ENCODE measurements at regions not wholly inside any gene's neighbourhood (a gene's known extent, or its start where the extent isn't known, plus 50 kb on each side); places are given as distances from the start of the nearest gene placed in this dataset.

DNA sequence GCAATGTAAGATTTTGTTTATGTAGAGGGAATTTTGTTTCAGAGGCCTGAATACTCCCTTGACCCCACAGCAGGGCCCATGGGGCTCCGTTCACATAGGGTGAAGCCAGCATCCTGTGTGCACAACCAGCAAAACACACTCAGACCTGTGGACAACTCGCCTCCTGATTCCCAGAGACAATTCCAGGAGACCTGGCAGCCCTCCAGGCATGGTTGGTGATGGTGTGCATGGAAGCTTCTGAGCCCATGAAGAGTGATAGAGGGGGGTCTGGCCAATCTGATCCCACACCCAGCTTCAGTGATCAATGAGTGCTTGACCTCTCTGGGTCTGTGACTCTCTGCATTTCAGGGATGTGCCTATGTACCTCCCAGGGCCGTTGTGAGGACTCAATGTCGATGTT lies 91.0 kb upstream of the RAB6C start:
- H3K4me3 ChIP-seq (ENCODE audit: low read depth, low read length) = no peak overlapping the region
- TF ChIP-seq, protein P1, sequence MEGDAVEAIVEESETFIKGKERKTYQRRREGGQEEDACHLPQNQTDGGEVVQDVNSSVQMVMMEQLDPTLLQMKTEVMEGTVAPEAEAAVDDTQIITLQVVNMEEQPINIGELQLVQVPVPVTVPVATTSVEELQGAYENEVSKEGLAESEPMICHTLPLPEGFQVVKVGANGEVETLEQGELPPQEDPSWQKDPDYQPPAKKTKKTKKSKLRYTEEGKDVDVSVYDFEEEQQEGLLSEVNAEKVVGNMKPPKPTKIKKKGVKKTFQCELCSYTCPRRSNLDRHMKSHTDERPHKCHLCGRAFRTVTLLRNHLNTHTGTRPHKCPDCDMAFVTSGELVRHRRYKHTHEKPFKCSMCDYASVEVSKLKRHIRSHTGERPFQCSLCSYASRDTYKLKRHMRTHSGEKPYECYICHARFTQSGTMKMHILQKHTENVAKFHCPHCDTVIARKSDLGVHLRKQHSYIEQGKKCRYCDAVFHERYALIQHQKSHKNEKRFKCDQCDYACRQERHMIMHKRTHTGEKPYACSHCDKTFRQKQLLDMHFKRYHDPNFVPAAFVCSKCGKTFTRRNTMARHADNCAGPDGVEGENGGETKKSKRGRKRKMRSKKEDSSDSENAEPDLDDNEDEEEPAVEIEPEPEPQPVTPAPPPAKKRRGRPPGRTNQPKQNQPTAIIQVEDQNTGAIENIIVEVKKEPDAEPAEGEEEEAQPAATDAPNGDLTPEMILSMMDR (IDR thresholded peaks at IDR 0.05; ENCODE audit: insufficient read depth, low read length, missing control alignments) = no peak
- DNase-seq (ENCODE audit: low read depth, low spot score) = no peak
- ChIA-PET CTCF (no interaction called here), POLR2A (no interaction called here)

- DNase-seq (ENCODE audit: low read depth, low spot score) = peak; percentile 4
- H3K4me3 ChIP-seq (ENCODE audit: low read depth, low read length) = no peak overlapping the region
- TF ChIP-seq, protein P1 (IDR thresholded peaks at IDR 0.05; ENCODE audit: insufficient read depth, low read length, missing control alignments) = no peak
- ChIA-PET POLR2A (no interaction called here), CTCF (no interaction called here)
Measured at GRCh38 chr2:129888896-129889295, 90.6 kb upstream of the RAB6C start.

DNA sequence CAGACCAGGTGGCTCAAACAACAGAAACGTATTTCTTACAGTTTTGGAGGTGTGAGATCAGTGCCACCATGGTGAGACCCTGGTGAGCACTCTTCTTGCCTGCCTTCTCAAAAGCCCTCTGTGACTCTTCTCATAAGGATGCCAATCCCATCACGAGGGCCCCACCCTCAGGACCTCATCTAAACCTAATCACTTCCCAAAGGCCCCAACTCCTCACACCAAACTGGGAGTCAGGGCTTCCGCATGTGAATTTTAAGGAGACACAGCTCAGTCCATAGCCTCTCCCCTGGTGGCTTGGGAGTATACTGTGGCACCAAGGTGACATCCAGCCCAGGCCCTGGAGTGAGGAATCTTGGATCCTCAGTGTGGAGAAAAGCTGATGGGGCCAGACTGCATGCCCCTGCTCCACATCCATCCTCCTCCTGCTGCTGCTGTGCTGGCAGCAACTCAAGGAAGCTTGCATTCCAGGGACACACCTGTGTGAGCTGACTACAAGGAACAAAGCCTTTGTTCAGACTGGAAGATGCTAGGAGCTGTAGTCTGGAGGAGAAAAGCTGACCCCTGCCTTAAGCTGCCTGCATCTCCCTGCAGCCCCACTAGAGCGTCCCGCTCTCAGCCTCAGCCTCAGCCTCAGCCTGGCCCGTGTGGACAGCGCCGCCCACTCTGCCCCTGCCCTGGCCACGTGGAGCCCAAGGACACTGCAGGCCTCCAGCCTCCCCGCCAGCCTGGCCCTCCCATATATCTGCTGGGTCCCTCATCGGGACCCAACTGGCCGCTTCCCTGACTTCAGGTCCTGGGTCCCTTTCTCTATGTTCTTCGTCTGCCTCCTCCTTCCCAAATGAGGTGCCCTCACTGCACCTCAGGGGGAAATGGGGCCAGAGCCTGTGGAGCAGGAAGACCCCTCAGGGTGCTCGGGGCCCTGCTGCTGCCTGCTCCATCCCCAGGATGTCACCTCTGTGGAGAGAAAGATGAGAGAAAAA lies 87.8 kb upstream of the RAB6C start:
- DNase-seq (ENCODE audit: low read depth, low spot score) = no peak
- no peak overlapping the region for H3K4me3 ChIP-seq (ENCODE audit: low read depth, low read length)
- TF ChIP-seq, protein P1 (IDR thresholded peaks at IDR 0.05; ENCODE audit: insufficient read depth, low read length, missing control alignments) = no peak
- CTCF ChIA-PET = no interaction called here
- POLR2A ChIA-PET = no interaction called here

GRCh38 chr2:129892360-129892759 lies 87.1 kb upstream of the RAB6C start:
- ChIA-PET CTCF (no interaction called here), POLR2A (no interaction called here)
- TF ChIP-seq, protein P1 (IDR thresholded peaks at IDR 0.05; ENCODE audit: insufficient read depth, low read length, missing control alignments) = no peak
- H3K4me3 ChIP-seq (ENCODE audit: low read depth, low read length) = no peak overlapping the region
- no peak for DNase-seq (ENCODE audit: low read depth, low spot score)

- no peak for DNase-seq (ENCODE audit: low read depth, low spot score)
- no peak overlapping the region for H3K4me3 ChIP-seq (ENCODE audit: low read depth, low read length)
- TF ChIP-seq, protein P1 (IDR thresholded peaks at IDR 0.05; ENCODE audit: insufficient read depth, low read length, missing control alignments) = no peak
- ChIA-PET CTCF (no interaction called here), POLR2A (no interaction called here)
Measured at GRCh38 chr2:129892773-129893172, 86.7 kb upstream of the RAB6C start.

DNA sequence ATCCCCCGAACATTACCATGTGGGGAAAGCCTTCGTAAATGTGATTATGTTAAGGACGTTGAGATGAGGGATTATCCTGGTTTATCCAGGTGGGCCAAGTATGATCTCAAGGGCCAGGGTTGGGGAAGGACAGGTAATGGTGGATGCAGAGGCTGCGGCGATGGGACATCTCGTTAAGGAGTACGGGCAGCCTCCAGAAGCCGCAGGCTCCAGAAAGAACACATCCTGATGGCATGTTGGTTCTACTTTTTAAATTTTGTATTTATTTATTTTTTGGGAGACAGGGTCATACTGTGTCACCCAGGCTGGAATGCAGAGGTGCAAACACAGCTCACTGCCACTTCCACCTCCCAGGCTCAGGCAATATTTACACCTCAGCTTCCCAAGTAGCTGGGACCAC lies 86.2 kb upstream of the RAB6C start:
- no peak overlapping the region for H3K4me3 ChIP-seq (ENCODE audit: low read depth, low read length)
- POLR2A ChIA-PET = no interaction called here
- TF ChIP-seq, protein P1 (IDR thresholded peaks at IDR 0.05; ENCODE audit: insufficient read depth, low read length, missing control alignments) = no peak
- no peak for DNase-seq (ENCODE audit: low read depth, low spot score)
- CTCF ChIA-PET = no interaction called here

All from AG04449 (cell line).